ENCODE measurements at regions not wholly inside any gene's neighbourhood (a gene's known extent, or its start where the extent isn't known, plus 50 kb on each side); places are given as distances from the start of the nearest gene placed in this dataset.

GRCh38 chr4:151851354-151851753 is 90.5 kb upstream of the GATB start:
- Histone ChIP-seq H2BK5ac (ENCODE audit: insufficient read length, low read length) (no peak overlapping the region), H4K91ac (ENCODE audit: insufficient read length, low read depth, low read length) (no peak overlapping the region), H3K18ac (ENCODE audit: insufficient read length, low read depth, low read length) (no peak overlapping the region), H3K79me2 (ENCODE audit: insufficient read depth, low read length) (no peaks in the 10 kb centered on the region), H2BK15ac (ENCODE audit: low read depth, low read length) (no peak overlapping the region), H4K5ac (ENCODE audit: insufficient read length, low read depth, low read length) (no peak overlapping the region), H3T11ph (ENCODE audit: low read length) (no peak overlapping the region), H3K79me1 (ENCODE audit: insufficient read depth, low read depth, low read length, poor library complexity, severe bottlenecking) (no peaks in the 10 kb centered on the region), H3K27ac (ENCODE audit: insufficient read length, low read depth, low read length) (no peak overlapping the region), H3K4me1 (ENCODE audit: insufficient read depth, low read length) (no peaks in the 10 kb centered on the region), H3K4me2 (ENCODE audit: insufficient read depth, insufficient read length, low read length) (no peak overlapping the region), H2BK20ac (ENCODE audit: low read depth, low read length, poor library complexity, severe bottlenecking) (no peak overlapping the region), H2BK120ac (ENCODE audit: low read depth, low read length, poor library complexity, severe bottlenecking) (no peak overlapping the region), H3K14ac (ENCODE audit: insufficient read depth, low read length) (no peak overlapping the region), H4K20me1 (ENCODE audit: control insufficient read depth, insufficient read depth, insufficient read length) (no peaks in the 10 kb centered on the region), H2AFZ (ENCODE audit: low read length) (no peak overlapping the region), H3K23ac (ENCODE audit: insufficient read length, low read depth, low read length) (no peak overlapping the region), H4K8ac (replicated peaks; ENCODE audit: insufficient read length, low read depth, low read length) (no peak overlapping the region), H3K9ac (ENCODE audit: extremely low read depth, insufficient read length, low read length) (no peak overlapping the region), H3K9me3 (ENCODE audit: control insufficient read depth, low read depth, low read length) (no peaks in the 10 kb centered on the region), H3K27me3 (ENCODE audit: insufficient read depth, low read length) (no peaks in the 10 kb centered on the region), H3K23me2 (ENCODE audit: insufficient read length, low read depth, low read length, poor library complexity, severe bottlenecking) (no peaks in the 10 kb centered on the region), H3K56ac (ENCODE audit: insufficient read length, low read depth, low read length) (no peak overlapping the region), H3K4ac (ENCODE audit: low read depth, low read length) (no peak overlapping the region), H2AK5ac (ENCODE audit: insufficient read length, low read length) (no peak overlapping the region), H2BK12ac (ENCODE audit: insufficient read length, low read depth, low read length) (no peak overlapping the region)
- WGBS (ENCODE audit: extremely low coverage, insufficient read length, low lambda C conversion rate): no CpG with 5 or more reads among the region's 2 CpGs
- peaks cover 0 to 10% of the 10 kb centered on the region in 2 experiments; a peak in 3 of 4 replicates for H3K4me1 Mint-ChIP-seq
- H3K4me3 Mint-ChIP-seq: no peak overlapping the region
- no peak overlapping the region for H3K27ac Mint-ChIP-seq
- H3K9me3 Mint-ChIP-seq: no peaks in the 10 kb centered on the region; a peak in 1 of 5 replicates
- no peak for TF ChIP-seq CTCF (conservative IDR thresholded peaks at IDR 0.05)
- H3K27me3 Mint-ChIP-seq (ENCODE audit: low read depth): no peaks in the 10 kb centered on the region
- no peak for DNase-seq
- peaks cover 0 to 5% (median 2%) of the 10 kb centered on the region in 3 experiments; a peak in 2 of 7 replicates for H3K36me3 Mint-ChIP-seq (ENCODE audit: insufficient read depth in 1 of 3, low read depth in 3 of 3)
